ENCODE measurements at regions not wholly inside any gene's neighbourhood (a gene's known extent, or its start where the extent isn't known, plus 50 kb on each side); places are given as distances from the start of the nearest gene placed in this dataset.
"Not testable (repeated sequence)": the region's sequence is repeated elsewhere in the genome, so short reads cannot be mapped to it uniquely, and the experiment has no call there.

DNA sequence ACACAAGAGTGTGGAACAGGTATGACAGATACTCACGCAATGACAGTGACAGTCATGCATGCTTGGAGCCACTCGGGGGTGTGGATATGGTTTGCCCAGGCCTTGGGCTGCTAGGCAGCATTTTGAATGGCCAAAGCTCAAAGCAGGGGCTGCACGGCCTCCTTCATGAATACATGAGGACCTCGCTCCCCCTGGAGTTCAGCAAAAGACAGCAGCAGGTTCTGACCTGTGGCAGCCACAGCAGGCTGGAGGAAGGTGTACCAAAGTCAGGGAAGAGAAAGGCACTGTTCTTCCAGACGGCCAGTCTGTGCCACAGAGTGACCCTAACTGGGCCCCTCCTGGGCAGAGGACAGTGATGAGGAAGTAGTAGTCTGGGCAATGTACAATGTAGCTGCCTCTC is 88.2 kb upstream of the C2CD4B start:
- H3K4me3 ChIP-seq (ENCODE audit: low read depth, low read length), result no peak overlapping the region
- TF ChIP-seq, protein P1, sequence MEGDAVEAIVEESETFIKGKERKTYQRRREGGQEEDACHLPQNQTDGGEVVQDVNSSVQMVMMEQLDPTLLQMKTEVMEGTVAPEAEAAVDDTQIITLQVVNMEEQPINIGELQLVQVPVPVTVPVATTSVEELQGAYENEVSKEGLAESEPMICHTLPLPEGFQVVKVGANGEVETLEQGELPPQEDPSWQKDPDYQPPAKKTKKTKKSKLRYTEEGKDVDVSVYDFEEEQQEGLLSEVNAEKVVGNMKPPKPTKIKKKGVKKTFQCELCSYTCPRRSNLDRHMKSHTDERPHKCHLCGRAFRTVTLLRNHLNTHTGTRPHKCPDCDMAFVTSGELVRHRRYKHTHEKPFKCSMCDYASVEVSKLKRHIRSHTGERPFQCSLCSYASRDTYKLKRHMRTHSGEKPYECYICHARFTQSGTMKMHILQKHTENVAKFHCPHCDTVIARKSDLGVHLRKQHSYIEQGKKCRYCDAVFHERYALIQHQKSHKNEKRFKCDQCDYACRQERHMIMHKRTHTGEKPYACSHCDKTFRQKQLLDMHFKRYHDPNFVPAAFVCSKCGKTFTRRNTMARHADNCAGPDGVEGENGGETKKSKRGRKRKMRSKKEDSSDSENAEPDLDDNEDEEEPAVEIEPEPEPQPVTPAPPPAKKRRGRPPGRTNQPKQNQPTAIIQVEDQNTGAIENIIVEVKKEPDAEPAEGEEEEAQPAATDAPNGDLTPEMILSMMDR (conservative IDR thresholded peaks at IDR 0.05; ENCODE audit: low read depth, low read length), result no peak
- no peak for DNase-seq (ENCODE audit: low read depth)

DNA sequence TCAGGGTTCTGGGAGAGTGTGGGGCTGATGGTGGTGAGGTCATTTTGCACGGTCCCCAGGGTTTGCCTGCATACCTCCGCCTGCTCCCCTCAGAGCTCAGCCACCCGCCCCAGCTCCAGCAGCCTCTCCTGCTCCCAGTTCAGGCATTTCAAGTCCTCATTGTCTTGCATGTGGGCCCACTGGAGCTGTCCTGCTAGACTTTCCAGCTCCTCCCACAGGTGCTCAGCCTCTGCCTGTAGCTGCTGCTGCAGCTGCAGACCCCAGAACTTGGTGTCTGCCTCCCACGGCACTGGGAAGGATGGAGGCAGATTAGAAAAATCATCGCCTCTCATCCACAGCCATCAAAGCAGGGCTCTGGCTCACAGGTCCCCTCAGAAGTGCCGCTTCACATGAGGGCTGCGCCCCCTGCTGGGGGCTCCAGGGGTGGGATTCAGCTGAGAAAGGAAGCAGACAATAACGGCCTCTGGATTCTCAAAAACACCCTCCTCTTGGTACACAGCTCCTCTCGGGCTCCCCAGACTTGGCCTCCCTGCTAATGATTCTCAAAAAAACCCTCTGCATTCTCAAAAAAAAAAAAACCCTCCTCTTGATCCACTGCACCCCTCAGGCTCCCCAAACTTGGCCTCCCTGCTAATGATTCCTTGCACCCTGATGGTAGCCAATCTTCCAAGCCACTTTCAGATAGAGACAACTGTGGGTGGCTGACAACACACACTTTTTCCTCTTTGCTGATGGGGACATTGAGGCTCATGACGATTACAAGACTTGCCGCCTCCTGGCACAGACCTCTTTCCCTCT is 89.3 kb upstream of the C2CD4B start:
- TF ChIP-seq, protein P1 (conservative IDR thresholded peaks at IDR 0.05; ENCODE audit: low read depth, low read length), result peak; percentile 89
- no peak overlapping the region for H3K4me3 ChIP-seq (ENCODE audit: low read depth, low read length)
- no peak for DNase-seq (ENCODE audit: low read depth)

DNA sequence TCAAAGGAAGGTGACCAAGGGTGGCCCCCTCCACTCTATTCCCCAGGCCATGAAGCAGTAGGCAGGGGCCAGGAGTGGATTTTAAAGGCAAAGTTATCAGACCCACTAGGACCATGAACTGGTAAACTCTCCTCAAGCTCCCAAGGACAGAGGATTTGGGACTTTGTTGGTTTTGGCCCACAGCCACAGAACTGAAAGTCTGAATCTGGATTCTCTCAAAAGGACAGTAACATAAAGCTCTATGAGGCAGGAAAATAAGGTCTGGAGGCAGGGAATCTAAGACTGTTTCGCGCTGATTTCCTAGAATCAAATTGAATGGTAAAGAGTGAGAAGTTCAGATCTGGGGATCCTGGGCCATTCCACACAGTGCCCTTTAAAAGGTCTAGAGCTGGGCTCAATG is 91.3 kb upstream of the C2CD4B start:
- not testable (repeated sequence) for H3K4me3 ChIP-seq (ENCODE audit: low read depth, low read length); DNase-seq (ENCODE audit: low read depth)

DNA sequence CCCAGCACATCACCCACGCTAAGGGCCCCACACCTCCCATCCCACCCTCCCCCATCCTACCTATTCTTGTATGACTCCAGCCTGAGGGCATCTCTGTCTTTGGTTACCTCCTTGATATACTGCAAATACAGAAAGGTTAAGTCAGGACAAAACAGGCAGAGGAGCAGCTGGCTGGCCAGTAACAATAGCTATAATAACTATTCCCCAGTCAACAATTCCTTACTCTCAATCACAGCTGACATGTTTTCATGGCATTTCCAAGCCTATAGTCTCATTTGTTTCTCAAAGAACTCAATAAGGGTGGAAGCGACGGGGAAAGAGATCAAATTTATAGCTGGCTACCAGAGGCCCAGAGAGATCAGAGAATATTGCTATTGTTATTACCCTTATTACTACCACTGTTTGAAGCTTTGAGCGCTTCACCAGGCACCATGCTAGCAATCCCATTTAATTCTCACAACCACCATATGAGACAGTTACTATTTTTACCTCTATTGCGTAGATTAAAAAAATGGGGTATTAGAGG is 93.0 kb upstream of the C2CD4B start:
- no peak overlapping the region for H3K4me3 ChIP-seq (ENCODE audit: low read depth, low read length)
- TF ChIP-seq, protein P1 (conservative IDR thresholded peaks at IDR 0.05; ENCODE audit: low read depth, low read length), result no peak
- DNase-seq (ENCODE audit: low read depth), result no peak

DNA sequence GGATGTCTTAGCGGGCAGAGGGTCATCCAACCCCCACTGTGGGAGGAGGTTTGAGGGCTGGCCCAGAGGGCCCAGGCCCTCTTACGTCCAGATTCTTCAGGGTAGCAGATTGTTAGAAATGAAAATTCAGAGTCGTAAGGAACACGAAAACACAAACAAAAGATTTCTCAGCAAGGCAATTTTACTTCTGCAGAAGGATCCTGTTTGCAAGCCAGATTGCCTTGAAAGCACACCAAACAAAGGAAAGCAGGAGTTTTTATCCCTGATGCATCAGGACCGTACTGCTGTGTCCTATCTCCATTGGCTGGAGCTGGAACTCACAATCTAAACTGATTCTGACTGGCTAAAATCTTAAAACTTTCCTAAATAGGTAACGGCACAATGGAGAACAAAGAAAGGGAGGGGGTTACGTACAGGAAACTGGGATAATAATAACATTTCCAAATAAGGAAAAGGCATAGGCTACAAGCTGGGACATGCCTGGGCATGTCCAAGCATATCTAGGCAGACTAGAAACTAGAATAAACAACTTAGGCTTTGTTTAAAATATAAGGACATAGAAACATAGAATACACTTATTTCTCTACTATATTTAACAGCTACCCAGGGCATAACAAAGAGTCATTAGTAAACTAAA is 97.3 kb upstream of the C2CD4B start:
- no peak for DNase-seq (ENCODE audit: low read depth)
- H3K4me3 ChIP-seq (ENCODE audit: low read depth, low read length), result no peak overlapping the region
- TF ChIP-seq, protein P1 (conservative IDR thresholded peaks at IDR 0.05; ENCODE audit: low read depth, low read length), result no peak

DNA sequence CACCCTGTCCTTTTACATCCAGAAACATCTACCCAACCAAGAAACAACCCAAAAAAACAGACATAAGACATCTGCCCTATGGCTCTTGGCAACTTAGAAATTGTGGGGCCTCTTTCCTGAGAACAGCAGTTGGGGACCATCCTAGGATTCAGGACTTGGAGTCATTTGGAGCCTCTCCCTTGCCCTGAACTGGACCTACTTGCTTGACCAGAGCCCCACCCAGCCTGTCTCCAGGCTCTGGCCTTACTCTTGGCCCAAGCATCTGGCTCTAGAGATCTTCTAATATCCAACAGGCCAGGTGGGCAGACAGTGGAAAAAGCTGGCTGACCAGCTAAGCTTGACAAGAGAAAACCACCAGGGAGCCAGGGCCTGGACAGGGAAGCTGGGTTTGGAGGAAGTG is 99.1 kb upstream of the C2CD4B start:
- H3K4me3 ChIP-seq (ENCODE audit: low read depth, low read length), result no peak overlapping the region
- TF ChIP-seq, protein P1 (conservative IDR thresholded peaks at IDR 0.05; ENCODE audit: low read depth, low read length), result no peak
- no peak for DNase-seq (ENCODE audit: low read depth)

DNA sequence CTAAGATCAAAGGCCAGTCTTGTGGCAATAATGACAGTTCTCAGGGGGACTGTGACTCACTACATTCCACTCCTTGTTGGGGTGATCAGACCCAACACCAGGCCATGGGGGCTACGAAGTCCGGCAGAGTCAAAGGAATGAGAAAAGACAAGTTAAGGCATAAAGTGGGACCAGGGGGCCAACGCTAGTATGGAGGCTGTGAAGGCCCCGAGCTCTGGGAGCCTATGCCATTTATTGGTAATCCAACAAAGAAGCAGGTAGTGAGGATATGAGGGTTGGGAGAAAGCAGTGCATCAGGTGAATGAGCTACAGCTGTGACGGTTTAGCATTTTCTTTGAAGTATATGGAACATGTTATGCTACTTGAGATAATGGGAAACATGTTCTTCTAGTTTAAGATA is 104.4 kb upstream of the C2CD4B start:
- TF ChIP-seq, protein P1 (conservative IDR thresholded peaks at IDR 0.05; ENCODE audit: low read depth, low read length), result no peak
- H3K4me3 ChIP-seq (ENCODE audit: low read depth, low read length), result no peak overlapping the region
- no peak for DNase-seq (ENCODE audit: low read depth)

All from epithelial cell of proximal tubule (primary cell).